Peyer's patch (tissue), 4 donors: ENCODE measurements at regions not wholly inside any gene's neighbourhood (a gene's known extent, or its start where the extent isn't known, plus 50 kb on each side); places are given as distances from the start of the nearest gene placed in this dataset.
"Not testable (repeated sequence)": the region's sequence is repeated elsewhere in the genome, so short reads cannot be mapped to it uniquely, and the experiment has no call there.

Experiments used
- DNase-seq, 3 donors: peaks; one replicate each; pipeline ENCODE4 v3.0.0-alpha.2; 2017 to 2019
- H3K27ac ChIP-seq, 4 donors: fragments of 200-600 bp; sonication (generic); one replicate each; pipeline ENCODE4 v1.5.1; 2016 to 2019
- H3K27me3 ChIP-seq, 2 donors: fragments of 200-600 bp; sonication (generic); one replicate each; pipeline ENCODE4 v1.5.1; 2019
- H3K36me3 ChIP-seq, 3 donors: fragments of 200-600 bp; sonication (generic); one replicate each; pipeline ENCODE4 v1.5.1; 2016 to 2019
- H3K4me1 ChIP-seq, 4 donors: fragments of 200-600 bp; sonication (generic); one replicate each; pipeline ENCODE4 v1.5.1; 2016 to 2019
- H3K4me3 ChIP-seq, 4 donors: fragments of 200-600 bp; sonication (generic); 1 replicate in 3 of 4; 2 replicates in 1 of 4; pipeline ENCODE4 v1.5.1; 2016 to 2019; ENCODE audit warnings: mild to moderate bottlenecking in 1 of 4
- H3K9me3 ChIP-seq, 4 donors: fragments of 200-600 bp; sonication (generic); one replicate each; pipeline ENCODE4 v1.5.1; 2016 to 2019; ENCODE audit warnings: mild to moderate bottlenecking in 1 of 4
- CTCF ChIP-seq, 6 experiments: fragments of 450-650 bp in 4 of 6; fragments of 200-600 bp in 2 of 6; sonication (generic) in 1 of 6; IDR thresholded peaks; one replicate each; pipeline ENCODE4 v1.5.1; 2017 to 2019; ENCODE audit warnings: antibody characterized with exemption in 6 of 6, mild to moderate bottlenecking in 3 of 6, moderate library complexity in 1 of 6
- POLR2A ChIP-seq, 2 donors: fragments of 450-650 bp; IDR thresholded peaks; one replicate each; pipeline ENCODE4 v1.5.1; 2017; ENCODE audit warnings: antibody characterized with exemption in 2 of 2, mild to moderate bottlenecking in 2 of 2, moderate library complexity in 2 of 2

GRCh38 chr3:145246291-145246690 is 914.7 kb downstream of the PLOD2 start:
- Histone ChIP-seq H3K27me3 (no peaks in the 10 kb centered on the region), H3K9me3 (peaks cover 0 to 5% (median 0%) of the 10 kb centered on the region in 4 donors), H3K4me1 (no peaks in the 10 kb centered on the region), H3K27ac (no peak overlapping the region), H3K4me3 (no peak overlapping the region), H3K36me3 (no peaks in the 10 kb centered on the region)
- TF ChIP-seq POLR2A (IDR thresholded peaks at IDR 0.05), result no peak
- no peak for TF ChIP-seq CTCF (IDR thresholded peaks at IDR 0.05)
- DNase-seq, result no peak

DNA sequence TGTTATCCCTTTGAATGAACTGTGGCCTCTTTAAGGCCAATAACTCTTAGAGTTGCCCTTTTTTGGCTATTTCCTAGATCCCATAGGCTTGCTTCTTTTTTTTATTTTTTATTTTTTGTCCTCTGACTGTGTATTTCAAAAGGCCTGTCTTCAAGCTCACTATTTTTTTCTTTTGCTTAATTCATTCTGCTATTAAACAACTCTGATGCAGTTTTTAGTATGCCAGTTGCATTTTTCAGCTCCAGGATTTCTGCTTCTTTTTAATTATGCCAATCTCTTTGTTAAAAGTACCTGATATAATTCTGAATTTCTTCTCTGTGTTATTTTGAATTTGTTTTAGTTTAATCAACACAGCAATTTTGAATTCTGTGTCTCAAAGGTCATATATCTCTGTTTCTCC is 912.1 kb downstream of the PLOD2 start:
- no peaks in the 10 kb centered on the region for H3K27me3 ChIP-seq
- no peak for DNase-seq
- no peaks in the 10 kb centered on the region for H3K36me3 ChIP-seq
- no peaks in the 10 kb centered on the region for H3K4me1 ChIP-seq
- no peak overlapping the region for H3K4me3 ChIP-seq
- peaks cover 0 to 5% (median 0%) of the 10 kb centered on the region in 4 donors for H3K9me3 ChIP-seq
- TF ChIP-seq POLR2A (IDR thresholded peaks at IDR 0.05) (no peak), CTCF (IDR thresholded peaks at IDR 0.05) (no peak)
- H3K27ac ChIP-seq, result no peak overlapping the region

DNA sequence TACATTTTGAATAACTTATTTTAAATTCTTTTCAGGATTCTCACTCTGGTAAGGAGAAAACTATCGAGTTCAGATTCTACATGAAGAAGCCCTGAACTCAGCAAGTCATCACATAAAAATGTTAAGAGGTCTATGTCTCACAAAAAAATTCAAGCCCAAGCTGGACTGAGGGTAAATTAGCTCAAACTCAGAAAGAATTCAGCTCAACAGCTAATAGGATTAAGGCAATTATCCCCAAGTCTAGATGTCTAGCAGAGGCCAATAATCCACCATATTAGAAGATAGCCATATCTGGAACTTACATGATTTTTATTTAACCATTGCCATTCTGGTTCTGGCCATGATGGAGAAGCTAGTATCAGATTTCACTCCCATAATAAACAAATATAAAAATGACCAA is 909.7 kb downstream of the PLOD2 start:
- Histone ChIP-seq H3K4me1 (no peaks in the 10 kb centered on the region), H3K36me3 (no peaks in the 10 kb centered on the region), H3K9me3 (peaks cover 0 to 5% (median 0%) of the 10 kb centered on the region in 4 donors), H3K4me3 (no peak overlapping the region), H3K27ac (no peak overlapping the region), H3K27me3 (no peaks in the 10 kb centered on the region)
- DNase-seq, result no peak
- TF ChIP-seq CTCF (IDR thresholded peaks at IDR 0.05) (no peak), POLR2A (IDR thresholded peaks at IDR 0.05) (no peak)

DNA sequence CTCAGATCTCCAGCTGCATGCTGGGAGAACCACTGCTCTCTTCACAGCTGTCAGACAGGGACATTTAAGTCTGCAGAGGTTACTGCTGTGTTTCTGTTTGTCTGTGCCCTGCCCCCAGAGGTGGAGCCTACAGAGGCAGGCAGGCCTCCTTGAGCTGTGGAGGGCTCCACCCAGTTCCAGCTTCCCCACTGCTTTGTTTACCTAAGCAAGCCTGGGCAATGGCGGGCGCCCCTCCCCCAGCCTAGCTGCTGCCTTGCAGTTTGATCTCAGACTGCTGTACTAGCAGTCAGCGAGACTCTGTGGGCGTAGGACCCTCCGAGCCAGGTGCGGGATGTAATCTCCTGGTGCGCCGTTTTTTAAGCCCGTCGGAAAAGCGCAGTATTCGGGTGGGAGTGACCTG is 903.0 kb downstream of the PLOD2 start:
- H3K9me3 ChIP-seq, H3K36me3 ChIP-seq, H3K4me1 ChIP-seq, H3K4me3 ChIP-seq, DNase-seq, H3K27me3 ChIP-seq, H3K27ac ChIP-seq: not testable (repeated sequence)

GRCh38 chr3:145259166-145259880 is 901.7 kb downstream of the PLOD2 start:
- Histone ChIP-seq H3K27me3 (no peaks in the 10 kb centered on the region), H3K4me1 (no peaks in the 10 kb centered on the region), H3K4me3 (no peak overlapping the region), H3K36me3 (no peaks in the 10 kb centered on the region), H3K27ac (no peak overlapping the region), H3K9me3 (no peaks in the 10 kb centered on the region)
- peak in 1 of 3 donors; percentile 42 for DNase-seq
- no peak for TF ChIP-seq POLR2A (IDR thresholded peaks at IDR 0.05)
- TF ChIP-seq CTCF (IDR thresholded peaks at IDR 0.05), result no peak

DNA sequence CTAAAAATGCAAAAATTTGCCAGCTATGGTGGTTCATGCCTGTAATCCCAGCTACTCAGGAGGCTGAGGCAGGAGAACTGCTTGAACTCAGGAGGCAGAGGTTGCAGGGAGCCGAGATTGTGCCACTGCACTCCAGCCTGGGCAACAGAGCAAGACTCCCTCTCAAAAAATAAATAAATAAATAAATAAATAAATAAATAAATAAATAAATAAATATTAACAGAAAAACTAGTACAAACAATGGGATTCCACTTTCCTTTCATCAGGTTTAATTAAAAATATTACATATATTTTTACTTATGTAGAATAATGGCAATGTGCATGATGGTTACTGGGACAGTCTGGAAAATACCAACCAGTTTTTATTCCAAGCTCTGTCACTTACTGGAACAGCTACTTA is 897.5 kb downstream of the PLOD2 start:
- not testable (repeated sequence) for H3K4me1 ChIP-seq, H3K27me3 ChIP-seq, H3K9me3 ChIP-seq, DNase-seq, H3K4me3 ChIP-seq, H3K27ac ChIP-seq, H3K36me3 ChIP-seq

- Histone ChIP-seq H3K27me3 (no peaks in the 10 kb centered on the region), H3K36me3 (no peaks in the 10 kb centered on the region), H3K9me3 (peaks cover 0 to 3% (median 0%) of the 10 kb centered on the region in 4 donors), H3K4me3 (no peak overlapping the region), H3K27ac (no peak overlapping the region), H3K4me1 (no peaks in the 10 kb centered on the region)
- TF ChIP-seq CTCF (IDR thresholded peaks at IDR 0.05) (no peak), POLR2A (IDR thresholded peaks at IDR 0.05) (no peak)
- no peak for DNase-seq
Observed at GRCh38 chr3:145266368-145266767, 894.6 kb downstream of the PLOD2 start.
